ENCODE measurements at regions not wholly inside any gene's neighbourhood (a gene's known extent, or its start where the extent isn't known, plus 50 kb on each side); places are given as distances from the start of the nearest gene placed in this dataset.

GRCh38 chr13:99768986-99769385 lies 202.6 kb downstream of the ZIC5 start:
- TF ChIP-seq, protein P1, sequence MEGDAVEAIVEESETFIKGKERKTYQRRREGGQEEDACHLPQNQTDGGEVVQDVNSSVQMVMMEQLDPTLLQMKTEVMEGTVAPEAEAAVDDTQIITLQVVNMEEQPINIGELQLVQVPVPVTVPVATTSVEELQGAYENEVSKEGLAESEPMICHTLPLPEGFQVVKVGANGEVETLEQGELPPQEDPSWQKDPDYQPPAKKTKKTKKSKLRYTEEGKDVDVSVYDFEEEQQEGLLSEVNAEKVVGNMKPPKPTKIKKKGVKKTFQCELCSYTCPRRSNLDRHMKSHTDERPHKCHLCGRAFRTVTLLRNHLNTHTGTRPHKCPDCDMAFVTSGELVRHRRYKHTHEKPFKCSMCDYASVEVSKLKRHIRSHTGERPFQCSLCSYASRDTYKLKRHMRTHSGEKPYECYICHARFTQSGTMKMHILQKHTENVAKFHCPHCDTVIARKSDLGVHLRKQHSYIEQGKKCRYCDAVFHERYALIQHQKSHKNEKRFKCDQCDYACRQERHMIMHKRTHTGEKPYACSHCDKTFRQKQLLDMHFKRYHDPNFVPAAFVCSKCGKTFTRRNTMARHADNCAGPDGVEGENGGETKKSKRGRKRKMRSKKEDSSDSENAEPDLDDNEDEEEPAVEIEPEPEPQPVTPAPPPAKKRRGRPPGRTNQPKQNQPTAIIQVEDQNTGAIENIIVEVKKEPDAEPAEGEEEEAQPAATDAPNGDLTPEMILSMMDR (IDR thresholded peaks at IDR 0.05) = no peak
- no peak for TF ChIP-seq POLR2A (IDR thresholded peaks at IDR 0.05)
- no peak for TF ChIP-seq POLR2AphosphoS5 (IDR thresholded peaks at IDR 0.05)
